GM21529 (cell line): ENCODE measurements at regions not wholly inside any gene's neighbourhood (a gene's known extent, or its start where the extent isn't known, plus 50 kb on each side); places are given as distances from the start of the nearest gene placed in this dataset.
"Not testable (repeated sequence)": the region's sequence is repeated elsewhere in the genome, so short reads cannot be mapped to it uniquely, and the experiment has no call there.

Source experiments
- ATAC-seq: cut with Tn5 transposase; IDR thresholded peaks from one replicate; pipeline ENCODE4 v1.9.1; 2021; ENCODE audit not compliant: unreplicated experiment

- no peak for ATAC-seq
Measured at GRCh38 chr7:17396692-17397091, 98.2 kb downstream of the AHR start.

- ATAC-seq = peak; percentile 75
Measured at GRCh38 chr7:17401791-17402627, 103.6 kb downstream of the AHR start.

GRCh38 chr7:17402628-17403278 is 104.3 kb downstream of the AHR start:
- peak; percentile 68 for ATAC-seq

GRCh38 chr7:17404006-17404405 is 105.6 kb downstream of the AHR start:
- no peak for ATAC-seq

GRCh38 chr7:17405786-17406185 is 107.3 kb downstream of the AHR start:
- ATAC-seq = no peak

GRCh38 chr7:17406738-17407137 is 108.3 kb downstream of the AHR start:
- ATAC-seq = no peak

- no peak for ATAC-seq
Measured at GRCh38 chr7:17407229-17407628, 108.8 kb downstream of the AHR start.

GRCh38 chr7:17408245-17408903 is 109.9 kb downstream of the AHR start:
- no peak for ATAC-seq

- no peak for ATAC-seq
Measured at GRCh38 chr7:17408904-17409290, 110.4 kb downstream of the AHR start.

- ATAC-seq = no peak
Measured at GRCh38 chr7:17411922-17412321, 113.5 kb downstream of the AHR start.

- ATAC-seq = no peak
Measured at GRCh38 chr7:17412883-17413282, 114.4 kb downstream of the AHR start.

- ATAC-seq = no peak
Measured at GRCh38 chr7:17415955-17416354, 117.5 kb downstream of the AHR start.

- not testable (repeated sequence) for ATAC-seq
Measured at GRCh38 chr7:17420308-17421015, 122.0 kb downstream of the AHR start.

- no peak for ATAC-seq
Measured at GRCh38 chr7:17421941-17422340, 123.5 kb downstream of the AHR start.

GRCh38 chr7:17422966-17423365 is 124.5 kb downstream of the AHR start:
- ATAC-seq = no peak

GRCh38 chr7:17427924-17428323 is 129.5 kb downstream of the AHR start:
- ATAC-seq = no peak

- ATAC-seq = no peak
Measured at GRCh38 chr7:17429579-17429978, 131.1 kb downstream of the AHR start.

- ATAC-seq = no peak
Measured at GRCh38 chr7:17432793-17433192, 134.3 kb downstream of the AHR start.

- ATAC-seq = no peak
Measured at GRCh38 chr7:17434191-17434590, 135.7 kb downstream of the AHR start.

GRCh38 chr7:17434841-17435692 is 136.6 kb downstream of the AHR start:
- ATAC-seq = no peak
